ENCODE measurements at regions not wholly inside any gene's neighbourhood (a gene's known extent, or its start where the extent isn't known, plus 50 kb on each side); places are given as distances from the start of the nearest gene placed in this dataset.

DNA sequence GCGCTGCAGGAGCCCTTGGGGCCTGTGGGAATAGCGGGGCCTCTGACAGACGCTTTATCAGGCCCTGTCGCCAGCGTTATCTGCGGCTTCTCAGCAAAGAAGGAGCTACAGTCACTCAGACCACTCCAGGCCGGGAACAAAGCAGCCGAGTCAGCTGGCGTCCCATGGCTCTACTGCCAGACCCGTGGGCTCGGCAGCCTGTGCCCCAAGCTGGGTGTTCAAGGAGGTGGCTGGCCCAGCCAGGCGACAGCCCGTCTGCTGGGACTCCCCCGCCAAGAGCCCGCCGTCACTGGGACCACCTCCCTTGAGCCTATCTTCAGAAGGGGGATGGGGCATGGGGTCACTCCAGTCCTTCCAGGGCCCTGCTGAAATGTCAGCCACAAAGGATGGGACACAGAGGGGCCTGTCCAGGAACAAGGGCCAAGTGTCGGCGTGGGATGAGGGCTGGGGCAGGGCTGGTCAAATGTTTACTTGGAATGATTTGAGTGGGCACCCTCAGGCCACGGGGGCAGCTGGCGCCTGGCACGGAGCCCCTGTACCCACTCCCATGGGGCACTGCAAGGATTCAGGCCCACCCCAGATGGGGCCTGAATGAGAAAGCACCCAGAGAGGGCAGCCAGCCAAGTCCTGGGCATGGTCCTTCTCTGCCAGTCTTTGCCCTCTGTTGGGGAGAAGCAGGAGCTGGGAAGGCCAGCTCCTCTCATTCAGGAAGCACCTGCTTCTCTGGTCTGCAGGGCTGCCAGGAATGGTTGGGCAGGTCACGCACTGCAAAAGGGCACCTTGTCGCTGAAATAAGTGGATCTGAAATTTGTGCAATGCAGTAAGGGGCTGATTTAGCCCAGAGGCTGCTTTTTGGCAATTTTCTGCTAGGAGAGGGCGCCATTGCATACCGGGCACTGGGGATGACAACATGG, 148.3 kb downstream of the SMAD6 start (continued):
- TF ChIP-seq, protein P1, sequence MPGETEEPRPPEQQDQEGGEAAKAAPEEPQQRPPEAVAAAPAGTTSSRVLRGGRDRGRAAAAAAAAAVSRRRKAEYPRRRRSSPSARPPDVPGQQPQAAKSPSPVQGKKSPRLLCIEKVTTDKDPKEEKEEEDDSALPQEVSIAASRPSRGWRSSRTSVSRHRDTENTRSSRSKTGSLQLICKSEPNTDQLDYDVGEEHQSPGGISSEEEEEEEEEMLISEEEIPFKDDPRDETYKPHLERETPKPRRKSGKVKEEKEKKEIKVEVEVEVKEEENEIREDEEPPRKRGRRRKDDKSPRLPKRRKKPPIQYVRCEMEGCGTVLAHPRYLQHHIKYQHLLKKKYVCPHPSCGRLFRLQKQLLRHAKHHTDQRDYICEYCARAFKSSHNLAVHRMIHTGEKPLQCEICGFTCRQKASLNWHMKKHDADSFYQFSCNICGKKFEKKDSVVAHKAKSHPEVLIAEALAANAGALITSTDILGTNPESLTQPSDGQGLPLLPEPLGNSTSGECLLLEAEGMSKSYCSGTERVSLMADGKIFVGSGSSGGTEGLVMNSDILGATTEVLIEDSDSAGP (CRISPR knock-in tag; IDR thresholded peaks at IDR 0.05) = no peak
- TF ChIP-seq ZNF668 (CRISPR knock-in tag; IDR thresholded peaks at IDR 0.05) = no peak
- TF ChIP-seq CCAR2 (IDR thresholded peaks at IDR 0.05; ENCODE audit: low read depth, low read length) = no peak
- no peak for TF ChIP-seq ARNT (IDR thresholded peaks at IDR 0.05)
- no peak for TF ChIP-seq BRF1 (IDR thresholded peaks at IDR 0.05; ENCODE audit: borderline replicate concordance, extremely low read depth, insufficient read length)
- no peak for TF ChIP-seq FOXP1 (CRISPR knock-in tag; IDR thresholded peaks at IDR 0.05)
- TF ChIP-seq ZFX (CRISPR knock-in tag; IDR thresholded peaks at IDR 0.05) = peak; percentile 46
- no peak for TF ChIP-seq NR2C1 (IDR thresholded peaks at IDR 0.05)
- 0 out of 2 replicates have a peak, but pooled peaks have one; percentile 26 for TF ChIP-seq NR2C1 (tag; IDR thresholded peaks at IDR 0.05)
- peak; percentile 41; the same call in 1 of the 2 replicates for TF ChIP-seq RBFOX2 (IDR thresholded peaks at IDR 0.05; ENCODE audit: low read depth, low read length)
- no peak for TF ChIP-seq RBM15 (IDR thresholded peaks at IDR 0.05; ENCODE audit: insufficient read depth, low read length)
- TF ChIP-seq FOXJ2 (tag; IDR thresholded peaks at IDR 0.05) = no peak
- no peak for TF ChIP-seq MCM2 (IDR thresholded peaks at IDR 0.05; ENCODE audit: low read depth)
- peak; percentile 65 for TF ChIP-seq ARID1B (IDR thresholded peaks at IDR 0.05)
- no peak for TF ChIP-seq DIDO1 (tag; IDR thresholded peaks at IDR 0.05; ENCODE audit: low read depth)
- no peak for TF ChIP-seq ESRRB (CRISPR knock-in tag; IDR thresholded peaks at IDR 0.05; ENCODE audit: borderline replicate concordance)
